GM12892 (cell line): ENCODE measurements at regions not wholly inside any gene's neighbourhood (a gene's known extent, or its start where the extent isn't known, plus 50 kb on each side); places are given as distances from the start of the nearest gene placed in this dataset.

Experiments used
- POLR2A ChIP-seq: IDR thresholded peaks from 2 replicates; pipeline ENCODE4 v1.6.1; 2011; ENCODE audit warnings: low read depth, low read length, control low read depth
- TAF1 ChIP-seq: IDR thresholded peaks from 2 replicates; pipeline ENCODE4 v1.6.1; 2011; ENCODE audit warnings: low read depth, mild to moderate bottlenecking, control low read depth, low read length, borderline replicate concordance

GRCh38 chr7:17139081-17139480 lies 159.4 kb upstream of the AHR start:
- no peak for TF ChIP-seq TAF1
- TF ChIP-seq POLR2A: no peak
